ENCODE measurements at regions not wholly inside any gene's neighbourhood (a gene's known extent, or its start where the extent isn't known, plus 50 kb on each side); places are given as distances from the start of the nearest gene placed in this dataset.

- H3K27me3 ChIP-seq (ENCODE audit: control insufficient read depth in 2 of 2, insufficient read depth in 2 of 2, low read length in 2 of 2) = no peaks in the 10 kb centered on the region
- H3K4me3 ChIP-seq (replicated peaks in 1 of 3; ENCODE audit: insufficient read depth in 1 of 3, low read depth in 1 of 3, low read length in 3 of 3) = no peak overlapping the region
- H3K9ac ChIP-seq (replicated peaks; ENCODE audit: extremely low read depth, insufficient read depth, low read length) = no peak overlapping the region
- H4K20me1 ChIP-seq (replicated peaks; ENCODE audit: control insufficient read depth, extremely low read depth, insufficient read depth, low read length) = no peaks in the 10 kb centered on the region
- ChIA-PET CTCF (no interaction called here), POLR2A (no interaction called here)
- no peak overlapping the region for H3K4me2 ChIP-seq (ENCODE audit: insufficient read depth, low read length)
- no TSS peak for BruUV-seq (replicated peaks)
- no peak overlapping the region for H2AFZ ChIP-seq (ENCODE audit: low read depth, low read length)
- no peaks in the 10 kb centered on the region for H3K79me2 ChIP-seq (ENCODE audit: control insufficient read depth, insufficient read depth, low read length)
- no peaks in the 10 kb centered on the region for H3K9me3 ChIP-seq (replicated peaks; ENCODE audit: control insufficient read depth, insufficient read depth, low read length)
- H3K36me3 ChIP-seq (ENCODE audit: control insufficient read depth in 2 of 2, extremely low read depth in 1 of 2, insufficient read depth in 2 of 2, low read length in 2 of 2) = no peaks in the 10 kb centered on the region
- H3K27ac ChIP-seq (ENCODE audit: insufficient read depth, low read depth, low read length) = no peak overlapping the region
- intact Hi-C loops (cut with micrococcal nuclease) (no loop called here), dilution Hi-C loops (cut with MboI; ENCODE audit: extremely low pct_ligation_motif_present, low sequenced_read_pairs) (no loop called here)
- TF ChIP-seq FOS (IDR thresholded peaks at IDR 0.05; ENCODE audit: borderline replicate concordance, insufficient read depth, low read length) (no peak), EZH2 (IDR thresholded peaks at IDR 0.05; ENCODE audit: borderline replicate concordance, low read depth, low read length, severe bottlenecking) (no peak), POLR2A (IDR thresholded peaks at IDR 0.05; ENCODE audit: low read depth, low read length) (no peak), JUN (IDR thresholded peaks at IDR 0.05; ENCODE audit: borderline replicate concordance, insufficient read depth, insufficient read length, low read depth) (no peak), GATA2 (IDR thresholded peaks at IDR 0.05; ENCODE audit: insufficient read depth, insufficient read length, low read depth, low read length) (no peak), MYC (IDR thresholded peaks at IDR 0.05; ENCODE audit: low read depth, low read length) (no peak), POLR2AphosphoS5 (IDR thresholded peaks at IDR 0.05; ENCODE audit: insufficient read depth, low read depth, low read length) (no peak)
- TF ChIP-seq, protein P1, sequence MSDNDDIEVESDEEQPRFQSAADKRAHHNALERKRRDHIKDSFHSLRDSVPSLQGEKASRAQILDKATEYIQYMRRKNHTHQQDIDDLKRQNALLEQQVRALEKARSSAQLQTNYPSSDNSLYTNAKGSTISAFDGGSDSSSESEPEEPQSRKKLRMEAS (IDR thresholded peaks at IDR 0.05; ENCODE audit: insufficient read depth, insufficient read length) = no peak
- TF ChIP-seq, protein P2, sequence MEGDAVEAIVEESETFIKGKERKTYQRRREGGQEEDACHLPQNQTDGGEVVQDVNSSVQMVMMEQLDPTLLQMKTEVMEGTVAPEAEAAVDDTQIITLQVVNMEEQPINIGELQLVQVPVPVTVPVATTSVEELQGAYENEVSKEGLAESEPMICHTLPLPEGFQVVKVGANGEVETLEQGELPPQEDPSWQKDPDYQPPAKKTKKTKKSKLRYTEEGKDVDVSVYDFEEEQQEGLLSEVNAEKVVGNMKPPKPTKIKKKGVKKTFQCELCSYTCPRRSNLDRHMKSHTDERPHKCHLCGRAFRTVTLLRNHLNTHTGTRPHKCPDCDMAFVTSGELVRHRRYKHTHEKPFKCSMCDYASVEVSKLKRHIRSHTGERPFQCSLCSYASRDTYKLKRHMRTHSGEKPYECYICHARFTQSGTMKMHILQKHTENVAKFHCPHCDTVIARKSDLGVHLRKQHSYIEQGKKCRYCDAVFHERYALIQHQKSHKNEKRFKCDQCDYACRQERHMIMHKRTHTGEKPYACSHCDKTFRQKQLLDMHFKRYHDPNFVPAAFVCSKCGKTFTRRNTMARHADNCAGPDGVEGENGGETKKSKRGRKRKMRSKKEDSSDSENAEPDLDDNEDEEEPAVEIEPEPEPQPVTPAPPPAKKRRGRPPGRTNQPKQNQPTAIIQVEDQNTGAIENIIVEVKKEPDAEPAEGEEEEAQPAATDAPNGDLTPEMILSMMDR (IDR thresholded peaks at IDR 0.05; ENCODE audit: extremely low read depth in 1 of 2, insufficient read depth in 1 of 2, low read depth in 1 of 2, low read length in 2 of 2) = no peak
- FAIRE-seq (no peak), DNase-seq (ENCODE audit: low read depth, low spot score) (no peak)
- no peaks in the 10 kb centered on the region for H3K9me1 ChIP-seq (replicated peaks; ENCODE audit: control insufficient read depth, extremely low read depth, insufficient read depth, low read length)
- no peaks in the 10 kb centered on the region for H3K4me1 ChIP-seq (ENCODE audit: control insufficient read depth, extremely low read depth, insufficient read depth, low read length)
These were observed 246.9 kb upstream of the GLI3 start for GRCh38 chr7:42483886-42484285.
